Naive thymus-derived CD8-positive, alpha-beta T cell (primary cell): ENCODE measurements at regions not wholly inside any gene's neighbourhood (a gene's known extent, or its start where the extent isn't known, plus 50 kb on each side); places are given as distances from the start of the nearest gene placed in this dataset.

Source experiments
- ATAC-seq, 2 donors: fragments of 150-1000 bp; cut with Tn5 transposase in 1 of 2; sonication (Bioruptor Pico), chemical (Tn5 transposase) in 1 of 2; 1 replicate in 1 of 2; 2 replicates in 1 of 2; pipeline ENCODE4 v1.10.0; 2021; ENCODE audit warnings: mild to moderate bottlenecking in 2 of 2, moderate library complexity in 2 of 2
- POLR2A ChIA-PET: fragments of 350-600 bp; sonication (Branson Sonifier 250); formaldehyde crosslinking; loops from one replicate; lab custom pipeline; 2021; ENCODE audit warnings: antibody characterized with exemption; lab: Charles Lee
- DNase-seq, 10 donors: peaks; one replicate each; pipeline versions ENCODE4 v3.0.0 to v3.0.0-alpha.2; 2020 to 2022
- H3K27ac Mint-ChIP-seq, 10 donors: one replicate each; pipeline ENCODE4 v1.8.0; 2020 to 2022; ENCODE audit warnings: mild to moderate bottlenecking in 10 of 10, mixed read lengths in 10 of 10, moderate library complexity in 4 of 10, inconsistent platforms in 1 of 10
- H3K27me3 Mint-ChIP-seq, 5 donors: one replicate each; pipeline ENCODE4 v1.8.0; 2021 to 2022; ENCODE audit warnings: mixed read lengths in 5 of 5
- H3K36me3 Mint-ChIP-seq, 3 donors: one replicate each; pipeline ENCODE4 v1.8.0; 2020 to 2022; ENCODE audit warnings: mixed read lengths in 3 of 3, mild to moderate bottlenecking in 2 of 3, inconsistent platforms in 1 of 3
- H3K4me1 Mint-ChIP-seq, 4 donors: one replicate each; pipeline ENCODE4 v1.8.0; 2021 to 2022; ENCODE audit warnings: mixed read lengths in 4 of 4
- H3K4me3 Mint-ChIP-seq, 10 donors: one replicate each; pipeline ENCODE4 v1.8.0; 2020 to 2022; ENCODE audit warnings: mild to moderate bottlenecking in 10 of 10, mixed read lengths in 10 of 10, moderate library complexity in 6 of 10, inconsistent platforms in 1 of 10
- H3K9me3 Mint-ChIP-seq, 9 donors: one replicate each; pipeline ENCODE4 v1.8.0; 2020 to 2022; ENCODE audit warnings: mixed read lengths in 9 of 9, mild to moderate bottlenecking in 3 of 9, inconsistent platforms in 1 of 9, moderate library complexity in 1 of 9

GRCh38 chr17:70535986-70536385 is 366.7 kb downstream of the KCNJ2 start:
- Mint-ChIP-seq H3K4me3 (no peak overlapping the region), H3K27ac (no peak overlapping the region), H3K9me3 (peaks cover 0 to 12% (median 0%) of the 10 kb centered on the region in 9 donors), H3K27me3 (no peaks in the 10 kb centered on the region), H3K4me1 (no peaks in the 10 kb centered on the region), H3K36me3 (no peaks in the 10 kb centered on the region)
- no peak for ATAC-seq
- DNase-seq = no peak
- POLR2A ChIA-PET = no interaction called here

GRCh38 chr17:70539132-70539924 is 370.0 kb downstream of the KCNJ2 start:
- POLR2A ChIA-PET = no interaction called here
- DNase-seq (no peak), ATAC-seq (no peak)
- Mint-ChIP-seq H3K9me3 (peaks cover 0 to 6% (median 0%) of the 10 kb centered on the region in 9 donors), H3K36me3 (no peaks in the 10 kb centered on the region), H3K4me3 (no peak overlapping the region), H3K27me3 (no peaks in the 10 kb centered on the region), H3K27ac (no peak overlapping the region), H3K4me1 (no peaks in the 10 kb centered on the region)

GRCh38 chr17:70542876-70543275 is 373.5 kb downstream of the KCNJ2 start:
- Mint-ChIP-seq H3K36me3 (no peaks in the 10 kb centered on the region), H3K9me3 (no peaks in the 10 kb centered on the region), H3K4me3 (no peak overlapping the region), H3K27ac (no peak overlapping the region), H3K27me3 (no peaks in the 10 kb centered on the region), H3K4me1 (no peaks in the 10 kb centered on the region)
- ATAC-seq (no peak), DNase-seq (no peak)
- POLR2A ChIA-PET = no interaction called here

- Mint-ChIP-seq H3K9me3 (no peaks in the 10 kb centered on the region), H3K4me3 (no peak overlapping the region), H3K27me3 (no peaks in the 10 kb centered on the region), H3K4me1 (no peaks in the 10 kb centered on the region), H3K27ac (no peak overlapping the region), H3K36me3 (no peaks in the 10 kb centered on the region)
- POLR2A ChIA-PET = no interaction called here
- DNase-seq (no peak), ATAC-seq (no peak)
Measured at GRCh38 chr17:70544317-70544716, 375.0 kb downstream of the KCNJ2 start.

GRCh38 chr17:70552230-70552981 is 383.1 kb downstream of the KCNJ2 start:
- POLR2A ChIA-PET = no interaction called here
- Mint-ChIP-seq H3K27me3 (peaks cover 0 to 1% (median 0%) of the 10 kb centered on the region in 5 donors), H3K4me1 (no peaks in the 10 kb centered on the region), H3K9me3 (peaks cover 0 to 1% (median 0%) of the 10 kb centered on the region in 9 donors), H3K36me3 (no peaks in the 10 kb centered on the region), H3K4me3 (no peak overlapping the region), H3K27ac (no peak overlapping the region)
- ATAC-seq (no peak), DNase-seq (peak in 3 of 10 donors; percentile 1 to 6 (median 3))

DNA sequence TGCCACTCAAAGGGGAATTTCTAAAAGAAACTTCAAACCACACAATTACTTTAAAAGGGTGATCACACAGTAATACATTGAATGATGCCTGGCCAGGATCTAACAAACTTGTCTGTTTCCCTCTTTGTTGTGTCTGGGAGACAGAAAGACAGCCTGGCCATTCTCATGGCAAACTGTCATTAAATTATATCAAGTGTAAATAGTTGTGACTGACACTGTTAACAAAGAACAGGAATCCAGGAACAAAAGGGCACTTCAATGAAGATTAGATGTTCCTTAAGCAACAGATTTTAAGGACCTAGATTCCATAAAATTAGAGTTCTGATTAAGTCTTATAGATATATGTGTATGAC is 383.6 kb downstream of the KCNJ2 start:
- DNase-seq (no peak), ATAC-seq (no peak)
- POLR2A ChIA-PET = no interaction called here
- peaks cover 0 to 1% (median 0%) of the 10 kb centered on the region in 5 donors for H3K27me3 Mint-ChIP-seq
- H3K9me3 Mint-ChIP-seq = peaks cover 0 to 1% (median 0%) of the 10 kb centered on the region in 9 donors
- H3K4me1 Mint-ChIP-seq = no peaks in the 10 kb centered on the region
- no peak overlapping the region for H3K27ac Mint-ChIP-seq
- no peak overlapping the region for H3K4me3 Mint-ChIP-seq
- H3K36me3 Mint-ChIP-seq = no peaks in the 10 kb centered on the region

- no peak overlapping the region for H3K4me3 Mint-ChIP-seq
- ATAC-seq = no peak
- POLR2A ChIA-PET = no interaction called here
- DNase-seq = no peak
- H3K4me1 Mint-ChIP-seq = no peaks in the 10 kb centered on the region
- peaks cover 0 to 1% (median 0%) of the 10 kb centered on the region in 5 donors for H3K27me3 Mint-ChIP-seq
- H3K36me3 Mint-ChIP-seq = no peaks in the 10 kb centered on the region
- H3K9me3 Mint-ChIP-seq = peaks cover 0 to 1% (median 0%) of the 10 kb centered on the region in 9 donors
- H3K27ac Mint-ChIP-seq = no peak overlapping the region
Measured at GRCh38 chr17:70555723-70556122, 386.4 kb downstream of the KCNJ2 start.

DNA sequence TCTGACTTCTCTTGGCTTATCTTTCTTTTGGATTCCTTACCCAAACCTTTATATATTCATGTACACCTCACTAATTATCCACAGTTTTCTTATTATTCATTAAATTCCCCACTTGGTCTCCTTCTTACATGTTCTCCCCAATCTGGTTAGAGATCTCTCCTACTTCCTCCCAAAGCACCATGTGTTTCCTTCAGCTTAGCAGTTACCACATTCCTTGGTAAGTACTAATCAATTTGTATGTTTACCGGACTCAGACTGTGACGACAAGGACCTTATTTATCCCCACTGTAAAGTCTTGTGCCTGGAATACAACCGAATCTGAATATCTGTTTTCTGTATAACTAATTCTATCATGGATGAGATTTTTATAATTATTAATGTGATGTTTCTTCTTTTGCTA is 389.5 kb downstream of the KCNJ2 start:
- H3K4me3 Mint-ChIP-seq = no peak overlapping the region
- ATAC-seq (no peak), DNase-seq (no peak)
- POLR2A ChIA-PET = no interaction called here
- no peaks in the 10 kb centered on the region for H3K9me3 Mint-ChIP-seq
- H3K36me3 Mint-ChIP-seq = no peaks in the 10 kb centered on the region
- no peaks in the 10 kb centered on the region for H3K4me1 Mint-ChIP-seq
- H3K27me3 Mint-ChIP-seq = peaks cover 0 to 4% (median 0%) of the 10 kb centered on the region in 5 donors
- no peak overlapping the region for H3K27ac Mint-ChIP-seq

- H3K9me3 Mint-ChIP-seq = no peaks in the 10 kb centered on the region
- H3K27me3 Mint-ChIP-seq = peaks cover 0 to 4% (median 0%) of the 10 kb centered on the region in 5 donors
- no peak overlapping the region for H3K4me3 Mint-ChIP-seq
- H3K36me3 Mint-ChIP-seq = no peaks in the 10 kb centered on the region
- POLR2A ChIA-PET = no interaction called here
- DNase-seq (no peak), ATAC-seq (no peak)
- H3K4me1 Mint-ChIP-seq = no peaks in the 10 kb centered on the region
- H3K27ac Mint-ChIP-seq = no peak overlapping the region
Measured at GRCh38 chr17:70560471-70560870, 391.1 kb downstream of the KCNJ2 start.

DNA sequence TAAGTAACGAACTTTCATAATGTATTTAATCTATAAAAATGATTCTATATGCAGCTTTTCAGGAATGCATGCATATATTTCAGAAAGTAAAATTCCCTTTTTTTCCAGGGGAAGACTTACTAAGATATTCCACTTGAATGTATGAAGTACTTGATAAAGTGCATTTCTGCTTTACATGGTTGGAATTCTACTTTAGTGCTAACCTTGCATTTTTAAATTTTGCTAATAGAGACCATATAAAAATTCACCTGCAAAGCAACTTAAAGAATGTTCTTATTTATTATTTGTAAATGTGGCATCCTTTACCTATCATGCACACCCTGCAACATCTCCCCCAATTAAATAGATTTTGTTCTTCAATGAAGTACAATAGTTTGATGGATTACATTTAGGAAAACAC is 392.8 kb downstream of the KCNJ2 start:
- no peak for ATAC-seq
- peaks cover 0 to 2% (median 0%) of the 10 kb centered on the region in 9 donors for H3K9me3 Mint-ChIP-seq

DNA sequence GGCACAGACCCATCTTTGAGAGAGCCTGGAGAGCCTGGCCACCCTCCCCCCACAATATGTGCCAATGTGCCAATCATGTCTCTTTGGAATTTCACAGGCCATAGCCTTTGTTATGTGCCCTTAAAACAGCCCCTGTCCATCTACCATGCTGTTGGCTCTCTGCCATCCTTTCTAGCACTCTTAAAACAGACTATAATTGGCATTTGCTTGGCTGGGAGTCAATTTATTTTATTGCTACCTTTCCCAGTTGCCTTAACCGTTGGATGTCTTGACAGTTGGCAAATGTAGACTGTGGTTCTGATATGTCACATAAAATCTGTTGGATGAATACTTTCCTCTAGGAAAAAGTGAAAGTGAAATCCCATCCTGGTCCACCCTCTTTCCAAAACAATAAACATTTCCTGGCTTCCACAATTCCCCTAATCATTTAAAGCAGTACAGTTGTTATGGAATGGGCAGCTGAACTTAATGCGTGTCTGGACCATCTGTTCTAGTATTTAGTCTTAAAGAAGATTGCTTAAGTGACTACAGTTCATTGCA is 394.0 kb downstream of the KCNJ2 start:
- no peaks in the 10 kb centered on the region for H3K4me1 Mint-ChIP-seq
- POLR2A ChIA-PET = no interaction called here

More for the DNA sequence above, 392.8 kb downstream of the KCNJ2 start:
- H3K27ac Mint-ChIP-seq = no peak overlapping the region
- H3K36me3 Mint-ChIP-seq = no peaks in the 10 kb centered on the region
- peaks cover 0 to 5% (median 2%) of the 10 kb centered on the region in 5 donors for H3K27me3 Mint-ChIP-seq
- DNase-seq = no peak
- no peak overlapping the region for H3K4me3 Mint-ChIP-seq
- POLR2A ChIA-PET = no interaction called here
- H3K4me1 Mint-ChIP-seq = no peaks in the 10 kb centered on the region

GRCh38 chr17:70564006-70564620 is 394.8 kb downstream of the KCNJ2 start:
- Mint-ChIP-seq H3K36me3 (no peaks in the 10 kb centered on the region), H3K27ac (no peak overlapping the region), H3K4me3 (no peak overlapping the region), H3K9me3 (peaks cover 0 to 3% (median 0%) of the 10 kb centered on the region in 9 donors), H3K4me1 (no peaks in the 10 kb centered on the region), H3K27me3 (peaks cover 0 to 6% (median 2%) of the 10 kb centered on the region in 5 donors)
- DNase-seq (no peak), ATAC-seq (no peak)
- POLR2A ChIA-PET = no interaction called here

More for the DNA sequence above, 394.0 kb downstream of the KCNJ2 start:
- DNase-seq (no peak), ATAC-seq (no peak)
- Mint-ChIP-seq H3K36me3 (no peaks in the 10 kb centered on the region), H3K27ac (no peak overlapping the region), H3K4me3 (no peak overlapping the region), H3K9me3 (peaks cover 0 to 3% (median 0%) of the 10 kb centered on the region in 9 donors), H3K27me3 (peaks cover 0 to 6% (median 2%) of the 10 kb centered on the region in 5 donors)

- POLR2A ChIA-PET = no interaction called here
- Mint-ChIP-seq H3K4me1 (no peaks in the 10 kb centered on the region), H3K9me3 (peaks cover 0 to 3% (median 0%) of the 10 kb centered on the region in 9 donors), H3K27ac (no peak overlapping the region), H3K36me3 (no peaks in the 10 kb centered on the region), H3K4me3 (no peak overlapping the region), H3K27me3 (peaks cover 0 to 9% (median 0%) of the 10 kb centered on the region in 5 donors)
- no peak for ATAC-seq
- no peak for DNase-seq
Measured at GRCh38 chr17:70569128-70569527, 399.8 kb downstream of the KCNJ2 start.
